ENCODE measurements at regions not wholly inside any gene's neighbourhood (a gene's known extent, or its start where the extent isn't known, plus 50 kb on each side); places are given as distances from the start of the nearest gene placed in this dataset.

- H3K36me3 ChIP-seq (ENCODE audit: control insufficient read depth, insufficient read depth, low read length), result no peaks in the 10 kb centered on the region
- ChIA-PET POLR2A (no interaction called here), CTCF (ENCODE audit: low intra/inter-chr PET ratio) (no interaction called here)
- H2AFZ ChIP-seq (ENCODE audit: low read depth, low read length), result no peak overlapping the region
- H3K9me3 ChIP-seq (replicated peaks; ENCODE audit: control insufficient read depth, insufficient read depth, low read depth, low read length), result no peaks in the 10 kb centered on the region
- H3K4me2 ChIP-seq (ENCODE audit: insufficient read depth, low read length), result no peak overlapping the region
- 0% methylated on average over 8 of the region's 10 CpGs for WGBS (ENCODE audit: insufficient coverage, low coverage, missing lambda C conversion rate)
- no peak overlapping the region for H3K4me3 ChIP-seq
- intact Hi-C loops (cut with micrococcal nuclease) (no loop called here), in situ Hi-C loops (cut with MboI) (no loop called here)
- ATAC-seq, result no peak
- no peak overlapping the region for H3K9ac ChIP-seq (ENCODE audit: insufficient read depth in 1 of 2, low read depth in 2 of 2, low read length in 2 of 2)
- no peaks in the 10 kb centered on the region for H3K9me1 ChIP-seq (ENCODE audit: control insufficient read depth, insufficient read depth, low read length)
- H3K27me3 ChIP-seq (ENCODE audit: control insufficient read depth in 2 of 2, insufficient read depth in 2 of 2, low read length in 2 of 2), result peaks cover 0 to 28% of the 10 kb centered on the region in 2 experiments; a peak in 2 of 5 replicates
- no TSS peak for BruUV-seq (replicated peaks)
- H4K20me1 ChIP-seq (replicated peaks; ENCODE audit: control insufficient read depth, insufficient read depth, low read length), result no peaks in the 10 kb centered on the region
- no peak overlapping the region for H3K27ac ChIP-seq (ENCODE audit: extremely low read depth, low read depth, low read length)
- no peak for FAIRE-seq
- H3K4me1 ChIP-seq (replicated peaks in 1 of 2; ENCODE audit: control insufficient read depth in 2 of 2, insufficient read depth in 2 of 2, low read length in 2 of 2), result no peaks in the 10 kb centered on the region
- H3K79me2 ChIP-seq (ENCODE audit: control insufficient read depth, insufficient read depth, low read length), result no peaks in the 10 kb centered on the region
- no peak for DNase-seq (ENCODE audit: extremely low read depth in 1 of 4, low spot score in 3 of 4)
- TF ChIP-seq PHB2 (IDR thresholded peaks at IDR 0.05; ENCODE audit: low read depth), result no peak
- TF ChIP-seq WHSC1 (IDR thresholded peaks at IDR 0.05; ENCODE audit: low read length), result no peak
- TF ChIP-seq THAP12 (CRISPR knock-in tag; IDR thresholded peaks at IDR 0.05), result no peak
- no peak for TF ChIP-seq TAF1 (IDR thresholded peaks at IDR 0.05; ENCODE audit: control insufficient read depth, extremely low read depth, insufficient read depth, low read length, severe bottlenecking)
- no peak for TF ChIP-seq MLX (CRISPR knock-in tag; conservative IDR thresholded peaks at IDR 0.05)
- no peak for TF ChIP-seq ZFP1 (CRISPR knock-in tag; IDR thresholded peaks at IDR 0.05)
- no peak for TF ChIP-seq CBX1 (IDR thresholded peaks at IDR 0.05; ENCODE audit: low read depth)
- TF ChIP-seq PBX2 (CRISPR knock-in tag; IDR thresholded peaks at IDR 0.05; ENCODE audit: low read depth), result no peak
- no peak for TF ChIP-seq PBX2 (tag; conservative IDR thresholded peaks at IDR 0.05; ENCODE audit: low read depth)
- TF ChIP-seq ZBTB49 (CRISPR knock-in tag; IDR thresholded peaks at IDR 0.05; ENCODE audit: borderline replicate concordance), result no peak
- no peak for TF ChIP-seq TRIM25 (IDR thresholded peaks at IDR 0.05; ENCODE audit: borderline replicate concordance)
These were observed 117.4 kb upstream of the COPS8 start for GRCh38 chr2:236968101-236968879.

Data from K562 (cell line).